ENCODE measurements at regions not wholly inside any gene's neighbourhood (a gene's known extent, or its start where the extent isn't known, plus 50 kb on each side); places are given as distances from the start of the nearest gene placed in this dataset.

DNA sequence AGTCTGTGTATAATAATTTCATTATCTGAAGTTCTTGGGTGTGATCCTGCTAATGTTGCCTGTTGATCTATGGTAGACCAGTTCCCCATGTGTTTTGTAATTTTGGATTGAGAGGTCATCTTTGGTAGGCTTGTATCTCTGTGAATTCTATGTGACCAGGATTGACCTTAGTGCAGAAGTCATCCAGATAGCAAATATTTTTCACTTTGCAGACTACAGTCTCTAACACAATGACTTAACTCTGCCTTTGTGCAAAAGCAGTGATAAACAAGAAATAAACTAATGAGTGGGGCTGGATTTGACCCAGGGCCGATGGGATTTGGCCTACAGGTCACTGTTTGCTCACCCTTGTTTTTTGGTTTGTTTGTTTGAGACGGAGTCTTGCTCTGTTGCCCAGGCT, 144.6 kb upstream of the MYL2 start:
- POLR2A ChIA-PET: no interaction called here
- no TSS peak for BruUV-seq (replicated peaks)

More for the DNA sequence above, 144.6 kb upstream of the MYL2 start:
- DNase-seq (ENCODE audit: low read depth, low spot score) (no peak), ATAC-seq (no peak)
- no peak overlapping the region for H2AFZ ChIP-seq (ENCODE audit: low read depth, low read length, poor library complexity, severe bottlenecking)
- no peak overlapping the region for H3K9ac ChIP-seq (ENCODE audit: low read length)
- H3K4me2 ChIP-seq (ENCODE audit: low read length): no peak overlapping the region
- peaks cover 0 to 7% of the 10 kb centered on the region in 2 experiments; a peak in 1 of 4 replicates for H3K4me1 ChIP-seq (ENCODE audit: control insufficient read depth in 1 of 2, insufficient read depth in 2 of 2, low read length in 2 of 2)
- H3K79me2 ChIP-seq (ENCODE audit: insufficient read depth, low read length): no peaks in the 10 kb centered on the region
- CTCF ChIA-PET: no interaction called here
- no peak for TF ChIP-seq POLR2AphosphoS5 (IDR thresholded peaks at IDR 0.05; ENCODE audit: low read depth, low read length)
- TF ChIP-seq ELF1 (IDR thresholded peaks at IDR 0.05; ENCODE audit: borderline replicate concordance, low read depth): no peak
- no peak for TF ChIP-seq RAD21 (IDR thresholded peaks at IDR 0.05; ENCODE audit: low read depth)
- TF ChIP-seq, protein P1, sequence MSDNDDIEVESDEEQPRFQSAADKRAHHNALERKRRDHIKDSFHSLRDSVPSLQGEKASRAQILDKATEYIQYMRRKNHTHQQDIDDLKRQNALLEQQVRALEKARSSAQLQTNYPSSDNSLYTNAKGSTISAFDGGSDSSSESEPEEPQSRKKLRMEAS (IDR thresholded peaks at IDR 0.05): no peak
- TF ChIP-seq, protein P2, sequence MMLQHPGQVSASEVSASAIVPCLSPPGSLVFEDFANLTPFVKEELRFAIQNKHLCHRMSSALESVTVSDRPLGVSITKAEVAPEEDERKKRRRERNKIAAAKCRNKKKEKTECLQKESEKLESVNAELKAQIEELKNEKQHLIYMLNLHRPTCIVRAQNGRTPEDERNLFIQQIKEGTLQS (IDR thresholded peaks at IDR 0.05): no peak
- TF ChIP-seq, protein P3, sequence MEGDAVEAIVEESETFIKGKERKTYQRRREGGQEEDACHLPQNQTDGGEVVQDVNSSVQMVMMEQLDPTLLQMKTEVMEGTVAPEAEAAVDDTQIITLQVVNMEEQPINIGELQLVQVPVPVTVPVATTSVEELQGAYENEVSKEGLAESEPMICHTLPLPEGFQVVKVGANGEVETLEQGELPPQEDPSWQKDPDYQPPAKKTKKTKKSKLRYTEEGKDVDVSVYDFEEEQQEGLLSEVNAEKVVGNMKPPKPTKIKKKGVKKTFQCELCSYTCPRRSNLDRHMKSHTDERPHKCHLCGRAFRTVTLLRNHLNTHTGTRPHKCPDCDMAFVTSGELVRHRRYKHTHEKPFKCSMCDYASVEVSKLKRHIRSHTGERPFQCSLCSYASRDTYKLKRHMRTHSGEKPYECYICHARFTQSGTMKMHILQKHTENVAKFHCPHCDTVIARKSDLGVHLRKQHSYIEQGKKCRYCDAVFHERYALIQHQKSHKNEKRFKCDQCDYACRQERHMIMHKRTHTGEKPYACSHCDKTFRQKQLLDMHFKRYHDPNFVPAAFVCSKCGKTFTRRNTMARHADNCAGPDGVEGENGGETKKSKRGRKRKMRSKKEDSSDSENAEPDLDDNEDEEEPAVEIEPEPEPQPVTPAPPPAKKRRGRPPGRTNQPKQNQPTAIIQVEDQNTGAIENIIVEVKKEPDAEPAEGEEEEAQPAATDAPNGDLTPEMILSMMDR (IDR thresholded peaks at IDR 0.05 in 2 of 3, conservative IDR thresholded peaks at IDR 0.05 in 1 of 3; ENCODE audit: borderline replicate concordance in 1 of 3, insufficient read depth in 1 of 3, low read depth in 2 of 3, low read length in 2 of 3): no peak
- no peak for TF ChIP-seq EZH2phosphoT487 (IDR thresholded peaks at IDR 0.05; ENCODE audit: borderline replicate concordance)
- no peak for TF ChIP-seq YY1 (IDR thresholded peaks at IDR 0.05; ENCODE audit: extremely low read depth, insufficient replicate concordance, low read depth, low read length)
- TF ChIP-seq CEBPB (IDR thresholded peaks at IDR 0.05; ENCODE audit: low read depth): no peak
- no peak for TF ChIP-seq EZH2 (IDR thresholded peaks at IDR 0.05)
- TF ChIP-seq ZNF274 (IDR thresholded peaks at IDR 0.05; ENCODE audit: low read depth, low read length): no peak
- TF ChIP-seq, protein P4, sequence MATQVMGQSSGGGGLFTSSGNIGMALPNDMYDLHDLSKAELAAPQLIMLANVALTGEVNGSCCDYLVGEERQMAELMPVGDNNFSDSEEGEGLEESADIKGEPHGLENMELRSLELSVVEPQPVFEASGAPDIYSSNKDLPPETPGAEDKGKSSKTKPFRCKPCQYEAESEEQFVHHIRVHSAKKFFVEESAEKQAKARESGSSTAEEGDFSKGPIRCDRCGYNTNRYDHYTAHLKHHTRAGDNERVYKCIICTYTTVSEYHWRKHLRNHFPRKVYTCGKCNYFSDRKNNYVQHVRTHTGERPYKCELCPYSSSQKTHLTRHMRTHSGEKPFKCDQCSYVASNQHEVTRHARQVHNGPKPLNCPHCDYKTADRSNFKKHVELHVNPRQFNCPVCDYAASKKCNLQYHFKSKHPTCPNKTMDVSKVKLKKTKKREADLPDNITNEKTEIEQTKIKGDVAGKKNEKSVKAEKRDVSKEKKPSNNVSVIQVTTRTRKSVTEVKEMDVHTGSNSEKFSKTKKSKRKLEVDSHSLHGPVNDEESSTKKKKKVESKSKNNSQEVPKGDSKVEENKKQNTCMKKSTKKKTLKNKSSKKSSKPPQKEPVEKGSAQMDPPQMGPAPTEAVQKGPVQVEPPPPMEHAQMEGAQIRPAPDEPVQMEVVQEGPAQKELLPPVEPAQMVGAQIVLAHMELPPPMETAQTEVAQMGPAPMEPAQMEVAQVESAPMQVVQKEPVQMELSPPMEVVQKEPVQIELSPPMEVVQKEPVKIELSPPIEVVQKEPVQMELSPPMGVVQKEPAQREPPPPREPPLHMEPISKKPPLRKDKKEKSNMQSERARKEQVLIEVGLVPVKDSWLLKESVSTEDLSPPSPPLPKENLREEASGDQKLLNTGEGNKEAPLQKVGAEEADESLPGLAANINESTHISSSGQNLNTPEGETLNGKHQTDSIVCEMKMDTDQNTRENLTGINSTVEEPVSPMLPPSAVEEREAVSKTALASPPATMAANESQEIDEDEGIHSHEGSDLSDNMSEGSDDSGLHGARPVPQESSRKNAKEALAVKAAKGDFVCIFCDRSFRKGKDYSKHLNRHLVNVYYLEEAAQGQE (IDR thresholded peaks at IDR 0.05; ENCODE audit: low read depth): no peak
- no peak for TF ChIP-seq CBX3 (IDR thresholded peaks at IDR 0.05; ENCODE audit: low read depth)
- TF ChIP-seq SP1 (IDR thresholded peaks at IDR 0.05; ENCODE audit: low read depth): no peak
- TF ChIP-seq JUND (IDR thresholded peaks at IDR 0.05): no peak
- no peak for TF ChIP-seq POLR2A (IDR thresholded peaks at IDR 0.05; ENCODE audit: borderline replicate concordance, extremely low read depth, insufficient read depth, insufficient read length)
- no peak overlapping the region for H3K4me3 ChIP-seq (replicated peaks in 1 of 2; ENCODE audit: low read depth in 1 of 2, low read length in 2 of 2)
- H3K9me3 ChIP-seq (ENCODE audit: control insufficient read depth in 1 of 2, insufficient read depth in 1 of 2, low read depth in 1 of 2, low read length in 2 of 2): no peaks in the 10 kb centered on the region
- H4K20me1 ChIP-seq (ENCODE audit: insufficient read depth): no peaks in the 10 kb centered on the region
- intact Hi-C loops (cut with micrococcal nuclease): no loop called here
- RAD21 ChIA-PET (ENCODE audit: low non-redundant PET in 1 of 2, low total read pairs in 2 of 2, uncharacterized antibody in 2 of 2, unreplicated experiment in 2 of 2): no interaction called here
- H3K27me3 ChIP-seq (ENCODE audit: insufficient read depth, low read length): no peaks in the 10 kb centered on the region
- no peaks in the 10 kb centered on the region for H3K9me2 ChIP-seq (ENCODE audit: insufficient read depth)
- H3K36me3 ChIP-seq (ENCODE audit: control insufficient read depth in 1 of 2, insufficient read depth in 2 of 2, low read length in 2 of 2): no peaks in the 10 kb centered on the region
- no peak overlapping the region for H3K27ac ChIP-seq (ENCODE audit: low read depth, low read length)
